GM19324 (cell line): ENCODE measurements at regions not wholly inside any gene's neighbourhood (a gene's known extent, or its start where the extent isn't known, plus 50 kb on each side); places are given as distances from the start of the nearest gene placed in this dataset.

Experiments used
- ATAC-seq: cut with Tn5 transposase; IDR thresholded peaks from one replicate; pipeline ENCODE4 v1.9.1; 2021; ENCODE audit warnings: mild to moderate bottlenecking, moderate library complexity; ENCODE audit not compliant: unreplicated experiment, low FRiP score

GRCh38 chr15:94021621-94022320, 209.6 kb upstream of the MCTP2 start:
- ATAC-seq, result no peak

- ATAC-seq, result no peak
Observed at GRCh38 chr15:94019062-94019461, 212.3 kb upstream of the MCTP2 start.

GRCh38 chr15:94015324-94015723, 216.0 kb upstream of the MCTP2 start:
- ATAC-seq, result no peak

DNA sequence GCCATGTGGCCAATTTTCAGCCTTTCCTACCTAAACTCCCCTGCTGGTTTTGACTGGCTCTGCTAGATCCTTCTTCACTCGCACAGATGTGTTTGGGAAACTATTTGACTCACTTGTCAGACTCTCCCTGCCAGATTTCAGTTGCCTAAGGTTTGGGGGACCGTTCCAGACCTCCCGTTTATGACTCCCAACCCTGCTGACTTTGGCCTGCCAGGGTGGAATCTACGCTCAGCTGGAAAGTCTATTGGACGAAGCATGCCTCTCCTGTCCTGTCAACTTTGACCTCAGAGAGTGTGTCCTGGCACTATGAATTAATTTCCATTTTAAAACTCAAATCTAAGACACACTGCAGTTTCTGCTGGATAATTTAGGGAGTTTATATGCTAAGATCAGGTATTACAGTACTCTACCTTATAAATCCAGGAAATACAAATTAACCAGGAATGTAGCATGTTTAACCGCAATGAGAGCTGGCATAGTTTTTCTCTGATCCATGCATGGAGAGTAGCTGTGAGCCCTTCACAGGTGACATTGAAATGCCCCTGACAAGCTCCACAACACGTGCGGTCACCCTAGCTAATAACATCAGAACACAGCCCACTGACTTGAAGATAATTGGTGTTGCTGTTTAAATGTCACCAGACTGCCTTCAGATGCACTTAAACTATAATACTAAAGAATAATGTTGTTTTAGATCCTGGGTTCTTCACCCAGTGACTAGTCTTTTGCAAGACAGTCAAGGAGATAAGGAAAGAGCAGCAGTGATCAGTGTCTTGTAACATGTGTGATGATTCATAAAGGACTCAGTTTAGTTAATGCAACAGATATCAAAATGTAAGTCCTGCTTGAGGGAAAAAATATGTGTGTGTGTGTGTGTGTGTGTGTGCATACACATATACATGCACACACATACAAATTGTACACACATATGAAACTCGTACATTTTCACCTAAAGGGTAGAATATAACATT, 223.0 kb upstream of the MCTP2 start:
- ATAC-seq, result no peak

GRCh38 chr15:94004697-94005096, 226.7 kb upstream of the MCTP2 start:
- no peak for ATAC-seq

GRCh38 chr15:94002041-94002440, 229.3 kb upstream of the MCTP2 start:
- ATAC-seq, result no peak

- no peak for ATAC-seq
Observed at GRCh38 chr15:94001255-94001801, 230.0 kb upstream of the MCTP2 start.

- ATAC-seq, result no peak
Observed at GRCh38 chr15:94000606-94001005, 230.8 kb upstream of the MCTP2 start.

GRCh38 chr15:93997071-93997658, 234.2 kb upstream of the MCTP2 start:
- ATAC-seq, result no peak

DNA sequence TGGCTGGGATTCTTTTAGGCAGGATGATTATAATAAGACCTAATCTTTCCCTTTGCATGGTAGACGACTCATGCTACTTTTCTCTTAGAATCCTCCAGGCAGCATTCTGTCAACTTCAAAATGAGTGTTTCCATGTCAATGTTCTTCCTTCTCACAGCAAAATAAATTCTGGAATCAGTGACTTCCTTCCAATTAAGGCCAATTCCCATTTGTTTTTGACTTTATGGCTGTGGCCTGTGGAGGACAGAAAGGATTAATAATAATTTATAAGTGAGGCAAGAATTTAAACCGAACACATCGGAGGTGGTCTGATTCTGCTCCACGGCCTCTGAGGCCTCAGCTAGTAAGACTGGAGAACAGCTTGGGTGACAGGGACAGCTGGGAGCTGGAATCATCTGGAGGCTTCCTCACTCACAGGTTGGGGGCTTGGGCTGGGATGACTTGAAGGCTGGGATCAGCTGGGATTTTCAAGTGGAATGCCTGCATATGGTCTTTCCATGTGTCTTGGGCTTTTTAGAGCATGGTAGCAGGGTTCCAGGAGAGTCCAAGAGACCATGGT, 241.8 kb upstream of the MCTP2 start:
- no peak for ATAC-seq

DNA sequence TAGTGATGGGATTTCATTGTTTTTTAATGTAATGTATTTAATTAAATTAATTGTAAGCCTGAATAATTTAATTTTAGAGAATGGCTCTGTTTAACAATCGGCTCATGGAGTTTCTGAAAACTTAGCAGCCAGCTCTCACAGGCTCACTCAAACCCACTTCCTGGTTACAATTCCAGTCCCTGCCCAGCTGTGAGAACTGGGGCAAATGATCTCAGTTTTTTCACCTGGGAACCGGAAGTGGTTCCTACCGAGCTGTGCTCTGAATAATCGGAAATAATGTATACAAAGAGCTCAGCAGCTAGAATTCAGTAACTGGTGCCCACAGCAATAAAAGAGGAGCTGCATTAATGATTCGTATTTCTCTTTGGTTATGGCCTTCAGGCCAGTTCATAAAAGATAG, 244.3 kb upstream of the MCTP2 start:
- no peak for ATAC-seq

- no peak for ATAC-seq
Observed at GRCh38 chr15:93986400-93986984, 244.9 kb upstream of the MCTP2 start.

- ATAC-seq, result no peak
Observed at GRCh38 chr15:93985925-93986324, 245.4 kb upstream of the MCTP2 start.

DNA sequence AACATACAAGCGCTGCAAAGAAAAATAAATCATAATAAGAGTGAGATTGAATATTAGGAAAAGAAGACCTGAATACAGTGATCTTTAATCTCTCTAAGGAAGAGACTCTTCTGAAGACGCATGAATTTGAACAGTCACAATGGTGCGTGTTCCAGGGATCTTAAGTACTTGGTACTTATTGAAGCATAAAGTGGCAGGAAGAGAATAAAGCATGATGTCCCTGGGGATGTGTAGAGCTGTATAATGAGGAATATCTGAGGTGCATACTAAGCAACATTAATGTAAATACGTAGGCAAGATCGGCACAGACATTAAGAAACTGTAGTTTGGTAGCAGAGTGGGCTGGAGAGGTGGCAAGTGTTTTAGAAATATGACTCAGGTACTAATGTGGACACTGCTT, 246.2 kb upstream of the MCTP2 start:
- ATAC-seq, result no peak

- no peak for ATAC-seq
Observed at GRCh38 chr15:93983526-93983925, 247.8 kb upstream of the MCTP2 start.

DNA sequence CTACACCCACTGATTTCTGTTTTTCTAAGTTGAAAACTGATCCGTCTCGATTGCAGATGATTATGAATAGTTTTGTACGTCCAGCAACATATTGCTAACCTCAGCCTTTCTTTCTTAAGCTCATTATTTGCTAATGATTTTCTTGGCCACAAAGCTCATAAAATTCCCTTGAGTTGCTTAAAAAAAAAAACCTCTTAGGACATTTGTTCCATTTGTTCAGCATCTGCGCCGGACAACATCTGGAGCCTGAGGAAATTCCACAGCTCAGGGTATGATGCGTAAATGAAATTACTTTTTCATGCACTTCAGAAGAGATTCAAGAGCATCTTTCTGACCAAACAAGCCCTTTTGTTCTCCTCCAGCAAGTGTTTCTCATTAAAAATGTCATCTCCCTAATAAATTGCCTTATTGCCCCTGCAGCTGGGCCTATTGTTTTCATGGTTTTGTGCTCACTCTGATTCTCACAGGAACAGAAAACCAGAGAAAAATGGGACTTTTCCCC, 249.1 kb upstream of the MCTP2 start:
- no peak for ATAC-seq

DNA sequence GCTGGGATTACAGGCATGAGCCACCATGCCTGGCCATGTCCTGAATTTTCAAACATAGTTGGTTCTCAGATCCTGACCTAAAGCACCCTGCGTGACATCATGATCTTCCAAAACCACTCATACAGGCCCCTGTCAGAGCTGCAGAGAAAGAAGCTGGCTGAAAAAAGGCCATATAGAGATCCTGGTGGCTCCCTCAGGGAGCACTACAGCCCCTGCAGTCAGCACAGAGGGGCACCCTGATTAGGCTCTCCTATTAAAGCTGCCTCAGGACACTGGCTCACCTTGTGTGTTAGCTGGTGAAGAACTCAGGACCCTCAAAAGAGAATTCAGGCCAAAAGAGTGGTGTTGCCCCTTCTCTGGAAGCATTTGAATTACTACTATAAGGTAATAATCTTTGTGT, 249.7 kb upstream of the MCTP2 start:
- no peak for ATAC-seq

- no peak for ATAC-seq
Observed at GRCh38 chr15:93980261-93980911, 251.0 kb upstream of the MCTP2 start.

GRCh38 chr15:93974804-93975481, 256.4 kb upstream of the MCTP2 start:
- no peak for ATAC-seq
